ENCODE measurements at regions not wholly inside any gene's neighbourhood (a gene's known extent, or its start where the extent isn't known, plus 50 kb on each side); places are given as distances from the start of the nearest gene placed in this dataset.

DNA sequence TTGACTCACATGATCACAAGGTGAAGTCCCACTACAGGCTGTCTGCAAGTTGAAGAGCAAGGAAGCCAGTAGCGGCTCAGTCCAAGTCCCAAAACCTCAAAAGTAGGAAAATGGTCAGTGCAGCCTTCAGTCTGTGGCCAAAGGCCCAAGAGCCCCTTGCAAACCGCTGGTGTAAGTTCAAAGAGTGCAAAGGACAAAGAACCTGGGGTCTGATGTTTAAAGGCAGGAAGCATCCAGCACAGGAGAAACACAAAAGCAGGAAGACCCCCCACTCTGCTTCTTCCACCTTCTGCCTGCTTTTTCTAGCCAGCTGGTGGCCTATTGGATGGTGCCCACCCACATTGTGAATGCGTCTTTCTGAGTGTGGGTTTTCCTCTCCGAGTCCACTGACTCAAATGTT, 2222.6 kb downstream of the MRPL39 start:
- DNase-seq (ENCODE audit: low read depth, low spot score), result no peak
- no peak overlapping the region for H3K4me3 ChIP-seq
- no peak overlapping the region for H3K27ac ChIP-seq
- TF ChIP-seq EZH2 (IDR thresholded peaks at IDR 0.05) (no peak), FOXP2 (optimal IDR thresholded peaks at IDR 0.05; ENCODE audit: control extremely low read depth, extremely low read length, insufficient read depth) (no peak), POLR2AphosphoS5 (IDR thresholded peaks at IDR 0.05; ENCODE audit: borderline replicate concordance, low read depth, low read length) (no peak)
- H3K9me3 ChIP-seq (ENCODE audit: low read depth, low read length), result no peaks in the 10 kb centered on the region
- no peak overlapping the region for H3K9ac ChIP-seq (ENCODE audit: insufficient read length)
- no peaks in the 10 kb centered on the region for H3K36me3 ChIP-seq (ENCODE audit: insufficient read depth, low read length)

DNA sequence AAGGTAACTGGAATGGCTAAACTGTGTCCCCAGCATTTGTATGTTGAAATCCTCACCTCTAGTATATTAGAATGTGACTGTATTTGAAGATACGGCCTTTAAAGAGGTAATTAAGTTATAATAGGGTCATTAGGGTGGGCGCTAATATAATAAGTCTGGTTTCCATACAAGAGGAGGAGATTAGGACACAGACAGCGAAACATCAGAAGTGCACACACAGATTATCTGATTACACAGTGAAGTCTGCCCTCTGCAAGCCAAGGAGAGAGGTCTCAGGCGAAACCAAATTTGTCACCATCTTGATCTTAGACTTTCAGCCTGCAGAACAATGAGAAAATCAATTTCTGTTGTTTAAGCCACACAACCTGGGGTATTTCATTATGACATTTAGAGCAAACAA, 2233.1 kb downstream of the MRPL39 start:
- H3K36me3 ChIP-seq (ENCODE audit: insufficient read depth, low read length), result no peaks in the 10 kb centered on the region
- no peak overlapping the region for H3K27ac ChIP-seq
- DNase-seq (ENCODE audit: low read depth, low spot score), result no peak
- TF ChIP-seq FOXP2 (optimal IDR thresholded peaks at IDR 0.05; ENCODE audit: control extremely low read depth, extremely low read length, insufficient read depth), result no peak
- no peak for TF ChIP-seq POLR2AphosphoS5 (IDR thresholded peaks at IDR 0.05; ENCODE audit: borderline replicate concordance, low read depth, low read length)
- TF ChIP-seq EZH2 (IDR thresholded peaks at IDR 0.05), result no peak
- no peaks in the 10 kb centered on the region; the same call in 1 of the 2 replicates for H3K9me3 ChIP-seq (ENCODE audit: low read depth, low read length)
- H3K9ac ChIP-seq (ENCODE audit: insufficient read length), result no peak overlapping the region
- no peak overlapping the region for H3K4me3 ChIP-seq

DNA sequence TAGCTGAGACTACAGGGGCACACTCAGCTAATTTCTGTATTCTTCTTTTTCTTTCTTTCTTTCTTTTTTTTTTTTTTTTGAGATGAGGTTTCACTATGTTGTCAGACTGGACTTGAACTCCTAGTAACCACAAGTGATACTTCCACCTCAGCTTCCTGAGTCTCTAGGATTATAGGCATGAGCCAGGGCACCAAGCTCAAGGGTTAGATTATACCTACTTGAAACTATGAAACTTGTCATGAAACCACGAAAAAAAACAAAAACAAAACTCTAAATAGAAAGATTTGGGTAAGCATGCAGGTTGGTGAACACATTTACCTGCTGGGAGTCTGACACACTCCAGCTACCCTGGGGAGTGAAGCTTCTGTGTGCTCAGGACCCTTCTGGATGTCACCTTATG, 2250.4 kb downstream of the MRPL39 start:
- no peak overlapping the region for H3K27ac ChIP-seq

DNA sequence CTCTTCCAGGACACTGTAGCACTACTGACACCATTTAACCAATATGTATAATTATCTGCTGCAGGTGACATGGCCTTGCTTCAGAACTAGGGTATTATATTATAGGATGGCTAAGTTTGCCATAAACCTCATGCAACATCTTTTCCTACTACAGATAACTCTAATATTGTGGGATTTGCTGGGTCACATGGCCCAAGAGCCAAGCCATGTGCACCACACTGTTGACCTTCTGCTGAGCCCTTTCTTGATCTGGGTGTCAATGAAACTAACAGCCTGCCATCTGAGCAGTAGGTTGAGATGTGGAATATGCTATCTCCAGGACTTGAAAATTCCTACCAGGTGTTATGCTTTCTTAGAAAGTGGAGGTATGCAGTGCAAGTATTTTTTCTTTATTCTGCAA, 2291.1 kb downstream of the MRPL39 start:
- Histone ChIP-seq H3K9me3 (ENCODE audit: low read depth, low read length) (0 out of 2 replicates have a peak, but pooled peaks cover 3% of the 10 kb centered on the region), H3K9ac (ENCODE audit: insufficient read length) (no peak overlapping the region), H3K36me3 (ENCODE audit: insufficient read depth, low read length) (no peaks in the 10 kb centered on the region), H3K27ac (no peak overlapping the region), H3K4me3 (no peak overlapping the region)
- no peak for DNase-seq (ENCODE audit: low read depth, low spot score)
- no peak for TF ChIP-seq FOXP2 (optimal IDR thresholded peaks at IDR 0.05; ENCODE audit: control extremely low read depth, extremely low read length, insufficient read depth)
- TF ChIP-seq EZH2 (IDR thresholded peaks at IDR 0.05), result no peak
- TF ChIP-seq POLR2AphosphoS5 (IDR thresholded peaks at IDR 0.05; ENCODE audit: borderline replicate concordance, low read depth, low read length), result no peak

More for the DNA sequence above, 2250.4 kb downstream of the MRPL39 start:
- DNase-seq (ENCODE audit: low read depth, low spot score), result no peak
- TF ChIP-seq EZH2 (IDR thresholded peaks at IDR 0.05) (no peak), POLR2AphosphoS5 (IDR thresholded peaks at IDR 0.05; ENCODE audit: borderline replicate concordance, low read depth, low read length) (no peak), FOXP2 (optimal IDR thresholded peaks at IDR 0.05; ENCODE audit: control extremely low read depth, extremely low read length, insufficient read depth) (no peak)
- H3K9ac ChIP-seq (ENCODE audit: insufficient read length), result no peak overlapping the region
- H3K9me3 ChIP-seq (ENCODE audit: low read depth, low read length), result no peaks in the 10 kb centered on the region
- no peak overlapping the region for H3K4me3 ChIP-seq
- H3K36me3 ChIP-seq (ENCODE audit: insufficient read depth, low read length), result no peaks in the 10 kb centered on the region

DNA sequence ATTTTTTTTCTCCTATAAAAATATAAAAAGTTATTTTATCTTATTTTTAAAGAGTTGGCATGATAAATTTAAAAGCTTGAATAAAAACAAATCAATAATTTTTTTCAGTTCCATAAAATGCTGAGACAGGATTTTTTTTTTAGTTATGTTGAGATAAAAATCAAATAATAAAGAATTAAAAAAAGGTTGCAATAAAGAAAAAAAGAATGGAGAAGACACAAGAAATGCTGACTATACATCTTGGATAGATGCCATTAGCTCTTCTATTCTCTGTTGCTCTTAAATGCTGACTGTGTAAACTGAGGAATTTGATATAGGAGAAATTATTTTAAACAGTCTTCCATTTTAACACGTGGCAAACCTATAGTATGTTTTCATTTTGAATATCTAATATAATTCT, 2298.5 kb downstream of the MRPL39 start:
- H3K9ac ChIP-seq (ENCODE audit: insufficient read length), result no peak overlapping the region
- H3K36me3 ChIP-seq (ENCODE audit: insufficient read depth, low read length), result no peaks in the 10 kb centered on the region
- DNase-seq (ENCODE audit: low read depth, low spot score), result peak; percentile 24
- H3K9me3 ChIP-seq (ENCODE audit: low read depth, low read length), result 0 out of 2 replicates have a peak, but pooled peaks cover 3% of the 10 kb centered on the region
- H3K27ac ChIP-seq, result peak overlapping the region; percentile 63; the same call in 1 of the 2 replicates
- H3K4me3 ChIP-seq, result no peak overlapping the region
- TF ChIP-seq FOXP2 (optimal IDR thresholded peaks at IDR 0.05; ENCODE audit: control extremely low read depth, extremely low read length, insufficient read depth), result no peak
- no peak for TF ChIP-seq POLR2AphosphoS5 (IDR thresholded peaks at IDR 0.05; ENCODE audit: borderline replicate concordance, low read depth, low read length)
- TF ChIP-seq EZH2 (IDR thresholded peaks at IDR 0.05), result no peak

DNA sequence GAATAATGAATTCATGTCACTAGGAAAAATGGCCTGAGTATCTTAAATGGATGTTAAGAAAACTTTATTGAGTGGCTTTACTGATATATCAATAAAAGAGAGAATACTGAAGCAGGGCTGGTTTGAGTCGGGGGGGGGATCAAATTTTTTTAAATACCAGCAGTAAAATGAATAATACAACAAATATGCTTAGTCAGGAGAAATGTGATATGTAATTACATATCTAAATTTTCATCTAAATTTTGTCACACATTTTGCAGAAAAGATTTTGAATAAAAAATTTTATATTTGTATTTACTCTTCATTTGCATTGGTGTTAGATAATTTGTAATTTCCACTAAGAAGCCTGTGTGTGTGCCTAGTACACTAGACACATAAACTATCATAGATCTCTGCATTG, 2300.2 kb downstream of the MRPL39 start:
- Histone ChIP-seq H3K36me3 (ENCODE audit: insufficient read depth, low read length) (no peaks in the 10 kb centered on the region), H3K27ac (no peak overlapping the region), H3K4me3 (no peak overlapping the region), H3K9ac (ENCODE audit: insufficient read length) (no peak overlapping the region), H3K9me3 (ENCODE audit: low read depth, low read length) (no peaks in the 10 kb centered on the region)
- TF ChIP-seq FOXP2 (optimal IDR thresholded peaks at IDR 0.05; ENCODE audit: control extremely low read depth, extremely low read length, insufficient read depth), result no peak
- no peak for TF ChIP-seq POLR2AphosphoS5 (IDR thresholded peaks at IDR 0.05; ENCODE audit: borderline replicate concordance, low read depth, low read length)
- TF ChIP-seq EZH2 (IDR thresholded peaks at IDR 0.05), result no peak
- DNase-seq (ENCODE audit: low read depth, low spot score), result no peak

DNA sequence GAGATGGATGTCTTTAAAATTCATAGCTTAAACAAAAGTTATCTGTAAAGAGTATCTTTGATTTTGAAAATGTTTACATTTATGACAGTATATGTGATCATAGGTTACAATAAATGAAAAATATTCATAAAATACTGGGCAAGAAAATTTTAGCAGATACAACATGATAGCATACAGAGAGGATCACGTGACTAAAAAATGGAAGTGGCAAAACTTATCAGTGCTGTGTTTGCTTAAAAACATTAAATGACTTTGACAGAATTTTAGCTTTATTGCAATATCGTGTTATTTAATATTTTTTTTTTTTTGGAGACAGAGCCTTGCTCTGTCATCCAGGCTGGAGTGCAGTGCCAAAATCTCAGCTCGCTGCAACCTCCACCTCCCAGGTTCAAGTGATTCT, 2294.1 kb downstream of the NCAM2 start:
- Histone ChIP-seq H3K27ac (no peak overlapping the region), H3K9ac (ENCODE audit: insufficient read length) (no peak overlapping the region), H3K36me3 (ENCODE audit: insufficient read depth, low read length) (no peaks in the 10 kb centered on the region), H3K9me3 (ENCODE audit: low read depth, low read length) (no peaks in the 10 kb centered on the region), H3K4me3 (no peak overlapping the region)
- DNase-seq (ENCODE audit: low read depth, low spot score), result no peak
- TF ChIP-seq EZH2 (IDR thresholded peaks at IDR 0.05) (no peak), FOXP2 (optimal IDR thresholded peaks at IDR 0.05; ENCODE audit: control extremely low read depth, extremely low read length, insufficient read depth) (no peak), POLR2AphosphoS5 (IDR thresholded peaks at IDR 0.05; ENCODE audit: borderline replicate concordance, low read depth, low read length) (no peak)

DNA sequence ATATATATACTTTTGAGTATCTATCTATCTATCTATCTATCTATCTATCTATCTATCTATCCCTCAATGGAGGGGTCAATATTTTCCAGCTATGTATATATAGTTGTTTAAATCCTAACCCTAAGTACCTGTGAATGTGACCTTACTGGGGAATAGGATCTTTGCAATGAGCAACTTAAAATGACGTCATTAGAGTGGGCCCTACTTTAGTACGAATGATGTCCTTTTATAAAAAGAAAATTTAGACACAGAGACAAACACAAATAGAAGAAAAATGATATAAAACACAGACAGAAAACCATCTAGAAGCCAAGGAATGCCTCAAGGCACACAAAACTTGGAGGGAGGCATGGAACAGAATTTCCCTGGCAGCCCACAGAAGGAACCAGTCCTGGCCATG, 2283.7 kb downstream of the NCAM2 start:
- H3K36me3 ChIP-seq (ENCODE audit: insufficient read depth, low read length), result no peaks in the 10 kb centered on the region
- DNase-seq (ENCODE audit: low read depth, low spot score), result no peak
- no peak overlapping the region for H3K4me3 ChIP-seq
- H3K9me3 ChIP-seq (ENCODE audit: low read depth, low read length), result no peaks in the 10 kb centered on the region
- TF ChIP-seq EZH2 (IDR thresholded peaks at IDR 0.05) (no peak), POLR2AphosphoS5 (IDR thresholded peaks at IDR 0.05; ENCODE audit: borderline replicate concordance, low read depth, low read length) (no peak), FOXP2 (optimal IDR thresholded peaks at IDR 0.05; ENCODE audit: control extremely low read depth, extremely low read length, insufficient read depth) (no peak)
- no peak overlapping the region for H3K9ac ChIP-seq (ENCODE audit: insufficient read length)
- H3K27ac ChIP-seq, result no peak overlapping the region

DNA sequence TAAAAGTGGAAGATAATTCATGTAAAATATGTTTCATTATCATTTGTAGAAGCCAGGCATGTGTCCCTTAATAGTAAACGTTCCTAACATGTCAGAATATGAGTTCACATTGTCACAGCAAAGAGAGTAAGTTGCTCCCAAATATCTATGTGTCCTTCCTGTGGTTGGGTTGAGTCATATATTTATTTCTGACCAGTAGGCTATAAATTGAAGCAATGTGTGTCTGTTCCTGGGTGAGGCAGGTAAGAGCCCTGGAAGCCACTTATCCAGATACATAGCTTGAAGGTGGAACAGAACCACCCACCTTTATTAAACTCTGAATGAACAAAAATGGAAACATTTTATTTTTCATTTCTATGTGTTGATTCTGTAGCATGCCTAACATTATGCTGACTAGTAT, 2251.6 kb downstream of the NCAM2 start:
- H3K4me3 ChIP-seq, result no peak overlapping the region
- TF ChIP-seq POLR2AphosphoS5 (IDR thresholded peaks at IDR 0.05; ENCODE audit: borderline replicate concordance, low read depth, low read length) (no peak), FOXP2 (optimal IDR thresholded peaks at IDR 0.05; ENCODE audit: control extremely low read depth, extremely low read length, insufficient read depth) (no peak), EZH2 (IDR thresholded peaks at IDR 0.05) (no peak)
- H3K27ac ChIP-seq, result no peak overlapping the region
- H3K9me3 ChIP-seq (ENCODE audit: low read depth, low read length), result no peaks in the 10 kb centered on the region
- no peak for DNase-seq (ENCODE audit: low read depth, low spot score)
- no peaks in the 10 kb centered on the region for H3K36me3 ChIP-seq (ENCODE audit: insufficient read depth, low read length)
- no peak overlapping the region for H3K9ac ChIP-seq (ENCODE audit: insufficient read length)

Data from SK-N-MC (cell line).